CD14-positive monocyte (primary cell): ENCODE measurements at regions not wholly inside any gene's neighbourhood (a gene's known extent, or its start where the extent isn't known, plus 50 kb on each side); places are given as distances from the start of the nearest gene placed in this dataset.

ENCODE experiments used
- DNase-seq, 3 donors: peaks; one replicate each; pipeline ENCODE4 v3.0.0-alpha.2; 2011 to 2022
- H2AFZ ChIP-seq: 2 replicates; pipeline ENCODE4 v1.6.0; 2012; ENCODE audit warnings: mild to moderate bottlenecking, low read depth, low read length, inconsistent platforms; ENCODE audit not compliant: insufficient read depth, poor library complexity, severe bottlenecking
- H3K27ac ChIP-seq, 2 donors: 1 replicate in 1 of 2; 2 replicates in 1 of 2; pipeline ENCODE4 v1.5.1; 2012 to 2013; ENCODE audit warnings: low read length in 2 of 2, control low read depth in 1 of 2, inconsistent platforms in 1 of 2, low read depth in 1 of 2, mild to moderate bottlenecking in 1 of 2
- H3K27me3 ChIP-seq, 2 donors: one replicate each; pipeline versions ENCODE4 v1.6.0 to v1.6.1; 2011 to 2013; ENCODE audit warnings: low read length in 2 of 2; ENCODE audit not compliant: control insufficient read depth in 2 of 2, insufficient read depth in 2 of 2
- H3K36me3 ChIP-seq, 2 donors: replicated peaks in 1 of 2; 1 replicate in 1 of 2; 2 replicates in 1 of 2; pipeline versions ENCODE4 v1.5.1 to v1.6.1; 2012 to 2013; ENCODE audit warnings: low read length in 2 of 2, control low read depth in 1 of 2, inconsistent platforms in 1 of 2, mild to moderate bottlenecking in 1 of 2; ENCODE audit not compliant: insufficient read depth in 2 of 2, control insufficient read depth in 1 of 2
- H3K4me1 ChIP-seq, 2 donors: 1 replicate in 1 of 2; 2 replicates in 1 of 2; pipeline versions ENCODE4 v1.5.1 to v1.6.1; 2012 to 2013; ENCODE audit warnings: low read length in 2 of 2, control low read depth in 1 of 2, inconsistent platforms in 1 of 2, mild to moderate bottlenecking in 1 of 2, moderate library complexity in 1 of 2; ENCODE audit not compliant: insufficient read depth in 2 of 2, control insufficient read depth in 1 of 2
- H3K4me2 ChIP-seq: replicated peaks from 2 replicates; pipeline ENCODE3; 2012; ENCODE audit warnings: low read length, moderate library complexity, mild to moderate bottlenecking; ENCODE audit not compliant: poor library complexity, severe bottlenecking; ENCODE audit errors: extremely low read depth
- H3K4me3 ChIP-seq, 3 experiments: fragments of 200-600 bp in 1 of 3; sonication (generic) in 1 of 3; replicated peaks in 1 of 3; 1 replicate in 2 of 3; 2 replicates in 1 of 3; pipeline ENCODE4 v1.5.1; 2011 to 2013; ENCODE audit warnings: low read length in 3 of 3, mild to moderate bottlenecking in 3 of 3, control low read depth in 2 of 3, low read depth in 2 of 3, inconsistent platforms in 1 of 3, moderate library complexity in 1 of 3
- H3K79me2 ChIP-seq: 2 replicates; pipeline ENCODE4 v1.6.0; 2012; ENCODE audit warnings: mild to moderate bottlenecking, control low read depth, inconsistent platforms, low read length, moderate library complexity; ENCODE audit not compliant: insufficient read depth
- H3K9ac ChIP-seq: 2 replicates; pipeline ENCODE4 v1.6.0; 2017; ENCODE audit warnings: low read length, mild to moderate bottlenecking; ENCODE audit not compliant: insufficient read depth, poor library complexity, severe bottlenecking
- H3K9me3 ChIP-seq, 2 donors: replicated peaks in 1 of 2; 1 replicate in 1 of 2; 2 replicates in 1 of 2; pipeline versions ENCODE4 v1.5.1 to v1.6.1; 2012 to 2013; ENCODE audit warnings: low read length in 2 of 2, control low read depth in 1 of 2; ENCODE audit not compliant: control insufficient read depth in 1 of 2, insufficient read depth in 1 of 2
- H4K20me1 ChIP-seq: 2 replicates; pipeline ENCODE4 v1.6.0; 2012; ENCODE audit warnings: mild to moderate bottlenecking, low read length, control low read depth, moderate library complexity; ENCODE audit not compliant: insufficient read depth
- H3K27ac Mint-ChIP-seq, 7 donors: one replicate each; pipeline ENCODE4 v1.8.0; 2020; ENCODE audit warnings: mild to moderate bottlenecking in 7 of 7, mixed read lengths in 7 of 7, moderate library complexity in 6 of 7, inconsistent platforms in 2 of 7
- H3K27me3 Mint-ChIP-seq, 3 donors: one replicate each; pipeline ENCODE4 v1.8.0; 2021 to 2022; ENCODE audit warnings: low read depth in 3 of 3, mild to moderate bottlenecking in 3 of 3, mixed read lengths in 3 of 3, moderate library complexity in 3 of 3, inconsistent platforms in 1 of 3
- H3K36me3 Mint-ChIP-seq, 2 donors: one replicate each; pipeline ENCODE4 v1.8.0; 2020; ENCODE audit warnings: mixed read lengths in 2 of 2, inconsistent platforms in 1 of 2, mild to moderate bottlenecking in 1 of 2
- H3K4me1 Mint-ChIP-seq: one replicate; pipeline ENCODE4 v1.8.0; 2020; ENCODE audit warnings: mild to moderate bottlenecking, mixed read lengths
- H3K4me3 Mint-ChIP-seq, 2 donors: one replicate each; pipeline ENCODE4 v1.8.0; 2020; ENCODE audit warnings: mild to moderate bottlenecking in 2 of 2, mixed read lengths in 2 of 2, moderate library complexity in 1 of 2
- H3K9me3 Mint-ChIP-seq, 7 donors: one replicate each; pipeline ENCODE4 v1.8.0; 2020 to 2022; ENCODE audit warnings: mixed read lengths in 7 of 7, mild to moderate bottlenecking in 6 of 7, moderate library complexity in 6 of 7, inconsistent platforms in 2 of 7
- WGBS: methylation state at CpG from one replicate; pipeline ENCODE4 v1.1.5; 2013; ENCODE audit warnings: missing lambda C conversion rate; ENCODE audit not compliant: insufficient coverage; 5-methylcytosine and 5-hydroxymethylcytosine counted together
- intact Hi-C, 2 donors: fragments of 100-400 bp; cut with micrococcal nuclease; formaldehyde crosslinking; loops; one replicate each; pipeline versions ENCODE4 v1.15.0 to v1.15.1; 2023
- TF ChIP-seq, protein P1 (sequence below): fragments of 200-600 bp; IDR thresholded peaks from one replicate; pipeline ENCODE4 v1.8.0; 2022; ENCODE audit warnings: antibody characterized with exemption, mild to moderate bottlenecking

GRCh38 chr1:191414981-191415640, 743.2 kb upstream of the RGS18 start:
- peaks cover 0 to 3% (median 0%) of the 10 kb centered on the region in 7 donors for H3K9me3 Mint-ChIP-seq
- WGBS = 100% methylated on average over 1 of the region's 2 CpGs

DNA sequence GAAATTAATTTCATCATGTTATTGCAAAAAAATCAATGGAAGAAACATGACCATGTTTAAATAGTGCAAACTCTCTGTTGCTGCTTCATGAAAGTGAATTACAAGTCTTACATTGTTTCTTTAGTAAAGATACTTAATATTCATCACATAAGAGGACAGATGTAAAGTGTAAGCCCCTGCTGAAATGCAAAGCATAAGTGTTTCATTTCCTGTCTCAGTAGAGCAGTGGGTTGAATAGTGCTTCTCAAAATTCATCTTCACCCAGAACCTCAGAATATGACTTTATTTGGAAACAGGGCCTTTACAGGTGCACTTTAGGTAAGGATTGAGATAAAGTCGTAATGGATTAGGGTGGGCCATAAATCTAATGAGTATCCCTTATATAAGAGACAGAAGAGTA, 738.4 kb upstream of the RGS18 start:
- intact Hi-C loops = no loop called here
- H3K27ac Mint-ChIP-seq = no peak overlapping the region
- Histone ChIP-seq H3K27ac (no peak overlapping the region), H3K4me2 (no peak overlapping the region), H3K9me3 (peaks cover 0 to 9% of the 10 kb centered on the region in 2 donors), H3K4me1 (no peaks in the 10 kb centered on the region), H2AFZ (no peak overlapping the region), H3K27me3 (no peaks in the 10 kb centered on the region), H3K9ac (no peak overlapping the region), H3K36me3 (no peaks in the 10 kb centered on the region), H3K79me2 (no peaks in the 10 kb centered on the region), H3K4me3 (no peak overlapping the region), H4K20me1 (no peaks in the 10 kb centered on the region)
- no CpG with 5 or more reads among the region's 1 CpG for WGBS
- TF ChIP-seq, protein P1, sequence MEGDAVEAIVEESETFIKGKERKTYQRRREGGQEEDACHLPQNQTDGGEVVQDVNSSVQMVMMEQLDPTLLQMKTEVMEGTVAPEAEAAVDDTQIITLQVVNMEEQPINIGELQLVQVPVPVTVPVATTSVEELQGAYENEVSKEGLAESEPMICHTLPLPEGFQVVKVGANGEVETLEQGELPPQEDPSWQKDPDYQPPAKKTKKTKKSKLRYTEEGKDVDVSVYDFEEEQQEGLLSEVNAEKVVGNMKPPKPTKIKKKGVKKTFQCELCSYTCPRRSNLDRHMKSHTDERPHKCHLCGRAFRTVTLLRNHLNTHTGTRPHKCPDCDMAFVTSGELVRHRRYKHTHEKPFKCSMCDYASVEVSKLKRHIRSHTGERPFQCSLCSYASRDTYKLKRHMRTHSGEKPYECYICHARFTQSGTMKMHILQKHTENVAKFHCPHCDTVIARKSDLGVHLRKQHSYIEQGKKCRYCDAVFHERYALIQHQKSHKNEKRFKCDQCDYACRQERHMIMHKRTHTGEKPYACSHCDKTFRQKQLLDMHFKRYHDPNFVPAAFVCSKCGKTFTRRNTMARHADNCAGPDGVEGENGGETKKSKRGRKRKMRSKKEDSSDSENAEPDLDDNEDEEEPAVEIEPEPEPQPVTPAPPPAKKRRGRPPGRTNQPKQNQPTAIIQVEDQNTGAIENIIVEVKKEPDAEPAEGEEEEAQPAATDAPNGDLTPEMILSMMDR = no peak
- H3K9me3 Mint-ChIP-seq = peaks cover 0 to 4% (median 2%) of the 10 kb centered on the region in 7 donors
- no peak overlapping the region for H3K4me3 Mint-ChIP-seq
- no peaks in the 10 kb centered on the region for H3K4me1 Mint-ChIP-seq
- DNase-seq = no peak
- H3K27me3 Mint-ChIP-seq = no peaks in the 10 kb centered on the region
- no peaks in the 10 kb centered on the region for H3K36me3 Mint-ChIP-seq

More at GRCh38 chr1:191414981-191415640, 743.2 kb upstream of the RGS18 start:
- no peaks in the 10 kb centered on the region for H3K36me3 Mint-ChIP-seq
- no peaks in the 10 kb centered on the region for H3K27me3 ChIP-seq
- H3K36me3 ChIP-seq = no peaks in the 10 kb centered on the region
- H3K4me2 ChIP-seq = no peak overlapping the region
- H3K4me1 ChIP-seq = no peaks in the 10 kb centered on the region
- no peak for DNase-seq
- peaks cover 0 to 6% of the 10 kb centered on the region in 2 donors for H3K9me3 ChIP-seq
- H2AFZ ChIP-seq = no peak overlapping the region
- H3K4me1 Mint-ChIP-seq = no peaks in the 10 kb centered on the region
- no peaks in the 10 kb centered on the region for H3K79me2 ChIP-seq
- no peak overlapping the region for H3K4me3 Mint-ChIP-seq
- no peaks in the 10 kb centered on the region for H4K20me1 ChIP-seq
- H3K9ac ChIP-seq = no peak overlapping the region
- H3K4me3 ChIP-seq = no peak overlapping the region
- H3K27ac Mint-ChIP-seq = no peak overlapping the region
- intact Hi-C loops = no loop called here
- H3K27me3 Mint-ChIP-seq = no peaks in the 10 kb centered on the region
- TF ChIP-seq, protein P1 = no peak
- no peak overlapping the region for H3K27ac ChIP-seq
